ENCODE measurements at regions not wholly inside any gene's neighbourhood (a gene's known extent, or its start where the extent isn't known, plus 50 kb on each side); places are given as distances from the start of the nearest gene placed in this dataset.

GRCh38 chr16:87012954-87013938, 303.9 kb downstream of the C16orf95 start:
- Histone ChIP-seq H3K27me3 (ENCODE audit: insufficient read depth, low read length) (no peaks in the 10 kb centered on the region), H3K9me3 (ENCODE audit: control insufficient read depth in 1 of 2, low read length in 2 of 2) (no peaks in the 10 kb centered on the region), H3K27ac (ENCODE audit: low read depth, low read length) (no peak overlapping the region), H3K36me3 (ENCODE audit: insufficient read depth, low read length) (no peaks in the 10 kb centered on the region), H3K4me3 (ENCODE audit: low read length in 2 of 2) (no peak overlapping the region), H3K4me1 (ENCODE audit: insufficient read depth, low read length) (no peaks in the 10 kb centered on the region)
- Mint-ChIP-seq H3K9me3 (peaks cover 0 to 6% (median 3%) of the 10 kb centered on the region in 8 donors), H3K4me1 (no peaks in the 10 kb centered on the region), H3K36me3 (no peaks in the 10 kb centered on the region), H3K27me3 (peaks cover 10% of the 10 kb centered on the region in 2 donors), H3K4me3 (no peak overlapping the region), H3K27ac (no peak overlapping the region)
- DNase-seq = no peak
- POLR2A ChIA-PET (ENCODE audit: partially characterized antibody) = no interaction called here
- CTCF ChIA-PET (ENCODE audit: partially characterized antibody) = no interaction called here
- intact Hi-C loops (cut with micrococcal nuclease) = no loop called here

- DNase-seq = no peak
- intact Hi-C loops (cut with micrococcal nuclease) = no loop called here
Observed at GRCh38 chr16:87014112-87014511, 303.1 kb downstream of the C16orf95 start.

GRCh38 chr16:87015021-87015420, 302.2 kb downstream of the C16orf95 start:
- H3K36me3 ChIP-seq (ENCODE audit: insufficient read depth, low read length) = no peaks in the 10 kb centered on the region
- ChIA-PET POLR2A (ENCODE audit: partially characterized antibody) (no interaction called here), CTCF (ENCODE audit: partially characterized antibody) (no interaction called here)
- H3K9me3 ChIP-seq (ENCODE audit: control insufficient read depth in 1 of 2, low read length in 2 of 2) = no peaks in the 10 kb centered on the region
- H3K27me3 Mint-ChIP-seq = peaks cover 12 to 14% of the 10 kb centered on the region in 2 donors
- no peaks in the 10 kb centered on the region for H3K27me3 ChIP-seq (ENCODE audit: insufficient read depth, low read length)
- intact Hi-C loops (cut with micrococcal nuclease) = no loop called here
- H3K4me1 ChIP-seq (ENCODE audit: insufficient read depth, low read length) = no peaks in the 10 kb centered on the region
- H3K4me3 Mint-ChIP-seq = no peak overlapping the region
- H3K36me3 Mint-ChIP-seq = no peaks in the 10 kb centered on the region
- H3K27ac ChIP-seq (ENCODE audit: low read depth, low read length) = no peak overlapping the region
- no peak overlapping the region for H3K4me3 ChIP-seq (ENCODE audit: low read length in 2 of 2)
- no peaks in the 10 kb centered on the region for H3K4me1 Mint-ChIP-seq
- no peak overlapping the region for H3K27ac Mint-ChIP-seq
- DNase-seq = no peak
- peaks cover 0 to 5% (median 2%) of the 10 kb centered on the region in 8 donors for H3K9me3 Mint-ChIP-seq

More at GRCh38 chr16:87014112-87014511, 303.1 kb downstream of the C16orf95 start:
- Histone ChIP-seq H3K36me3 (ENCODE audit: insufficient read depth, low read length) (no peaks in the 10 kb centered on the region), H3K9me3 (ENCODE audit: control insufficient read depth in 1 of 2, low read length in 2 of 2) (no peaks in the 10 kb centered on the region), H3K27ac (ENCODE audit: low read depth, low read length) (no peak overlapping the region), H3K4me3 (ENCODE audit: low read length in 2 of 2) (no peak overlapping the region), H3K27me3 (ENCODE audit: insufficient read depth, low read length) (no peaks in the 10 kb centered on the region), H3K4me1 (ENCODE audit: insufficient read depth, low read length) (no peaks in the 10 kb centered on the region)
- H3K27me3 Mint-ChIP-seq = peaks cover 12 to 14% of the 10 kb centered on the region in 2 donors
- ChIA-PET CTCF (ENCODE audit: partially characterized antibody) (no interaction called here), POLR2A (ENCODE audit: partially characterized antibody) (no interaction called here)
- no peaks in the 10 kb centered on the region for H3K36me3 Mint-ChIP-seq
- H3K4me3 Mint-ChIP-seq = no peak overlapping the region
- H3K9me3 Mint-ChIP-seq = peaks cover 0 to 6% (median 2%) of the 10 kb centered on the region in 8 donors
- H3K27ac Mint-ChIP-seq = no peak overlapping the region
- no peaks in the 10 kb centered on the region for H3K4me1 Mint-ChIP-seq

GRCh38 chr16:87016046-87017035, 300.9 kb downstream of the C16orf95 start:
- Histone ChIP-seq H3K27ac (ENCODE audit: low read depth, low read length) (no peak overlapping the region), H3K4me3 (ENCODE audit: low read length in 2 of 2) (no peak overlapping the region), H3K36me3 (ENCODE audit: insufficient read depth, low read length) (no peaks in the 10 kb centered on the region), H3K4me1 (ENCODE audit: insufficient read depth, low read length) (no peaks in the 10 kb centered on the region), H3K9me3 (ENCODE audit: control insufficient read depth in 1 of 2, low read length in 2 of 2) (no peaks in the 10 kb centered on the region), H3K27me3 (ENCODE audit: insufficient read depth, low read length) (no peaks in the 10 kb centered on the region)
- no peak overlapping the region for H3K27ac Mint-ChIP-seq
- peaks cover 16 to 17% of the 10 kb centered on the region in 2 donors for H3K27me3 Mint-ChIP-seq
- intact Hi-C loops (cut with micrococcal nuclease) = no loop called here
- H3K4me1 Mint-ChIP-seq = no peaks in the 10 kb centered on the region
- ChIA-PET POLR2A (ENCODE audit: partially characterized antibody) (no interaction called here), CTCF (ENCODE audit: partially characterized antibody) (no interaction called here)
- H3K9me3 Mint-ChIP-seq = peaks cover 0 to 5% (median 2%) of the 10 kb centered on the region in 8 donors
- no peak for DNase-seq
- no peaks in the 10 kb centered on the region for H3K36me3 Mint-ChIP-seq
- no peak overlapping the region for H3K4me3 Mint-ChIP-seq

- Mint-ChIP-seq H3K36me3 (no peaks in the 10 kb centered on the region), H3K4me3 (no peak overlapping the region), H3K27me3 (peaks cover 17 to 19% of the 10 kb centered on the region in 2 donors), H3K4me1 (no peaks in the 10 kb centered on the region), H3K27ac (no peak overlapping the region), H3K9me3 (peaks cover 0 to 5% (median under 1%) of the 10 kb centered on the region in 8 donors)
- Histone ChIP-seq H3K9me3 (ENCODE audit: control insufficient read depth in 1 of 2, low read length in 2 of 2) (no peaks in the 10 kb centered on the region), H3K4me1 (ENCODE audit: insufficient read depth, low read length) (no peaks in the 10 kb centered on the region), H3K27ac (ENCODE audit: low read depth, low read length) (no peak overlapping the region), H3K36me3 (ENCODE audit: insufficient read depth, low read length) (no peaks in the 10 kb centered on the region), H3K27me3 (ENCODE audit: insufficient read depth, low read length) (no peaks in the 10 kb centered on the region), H3K4me3 (ENCODE audit: low read length in 2 of 2) (no peak overlapping the region)
- ChIA-PET CTCF (ENCODE audit: partially characterized antibody) (no interaction called here), POLR2A (ENCODE audit: partially characterized antibody) (no interaction called here)
- DNase-seq = no peak
- intact Hi-C loops (cut with micrococcal nuclease) = no loop called here
Observed at GRCh38 chr16:87017371-87018012, 299.7 kb downstream of the C16orf95 start.

GRCh38 chr16:87025676-87026075, 291.5 kb downstream of the C16orf95 start:
- ChIA-PET POLR2A (ENCODE audit: partially characterized antibody) (no interaction called here), CTCF (ENCODE audit: partially characterized antibody) (no interaction called here)
- no peak overlapping the region for H3K4me3 ChIP-seq (ENCODE audit: low read length in 2 of 2)
- intact Hi-C loops (cut with micrococcal nuclease) = no loop called here
- Mint-ChIP-seq H3K27ac (no peak overlapping the region), H3K27me3 (peaks cover 5 to 7% of the 10 kb centered on the region in 2 donors), H3K36me3 (no peaks in the 10 kb centered on the region), H3K9me3 (peaks cover 0 to 6% (median 3%) of the 10 kb centered on the region in 8 donors), H3K4me1 (no peaks in the 10 kb centered on the region), H3K4me3 (no peak overlapping the region)
- H3K9me3 ChIP-seq (ENCODE audit: control insufficient read depth in 1 of 2, low read length in 2 of 2) = no peaks in the 10 kb centered on the region
- no peak overlapping the region for H3K27ac ChIP-seq (ENCODE audit: low read depth, low read length)
- no peaks in the 10 kb centered on the region for H3K27me3 ChIP-seq (ENCODE audit: insufficient read depth, low read length)
- H3K36me3 ChIP-seq (ENCODE audit: insufficient read depth, low read length) = no peaks in the 10 kb centered on the region
- H3K4me1 ChIP-seq (ENCODE audit: insufficient read depth, low read length) = no peaks in the 10 kb centered on the region
- DNase-seq = no peak

Measured in CD4-positive, alpha-beta memory T cell (primary cell).